ENCODE measurements at regions not wholly inside any gene's neighbourhood (a gene's known extent, or its start where the extent isn't known, plus 50 kb on each side); places are given as distances from the start of the nearest gene placed in this dataset.

GRCh38 chr2:234830853-234831252, 121.0 kb upstream of the SH3BP4 start:
- H3K4me3 Mint-ChIP-seq, result no peak overlapping the region
- H3K4me1 Mint-ChIP-seq (ENCODE audit: low read depth), result no peaks in the 10 kb centered on the region
- H3K36me3 Mint-ChIP-seq (ENCODE audit: low read depth), result no peaks in the 10 kb centered on the region
- H3K27me3 Mint-ChIP-seq, result peaks cover 3% of the 10 kb centered on the region
- no peak overlapping the region for H3K27ac Mint-ChIP-seq
- no peaks in the 10 kb centered on the region for H3K9me3 Mint-ChIP-seq

- Mint-ChIP-seq H3K4me1 (ENCODE audit: low read depth) (no peaks in the 10 kb centered on the region), H3K4me3 (no peak overlapping the region), H3K27ac (no peak overlapping the region), H3K9me3 (no peaks in the 10 kb centered on the region), H3K27me3 (peaks cover 3% of the 10 kb centered on the region), H3K36me3 (ENCODE audit: low read depth) (no peaks in the 10 kb centered on the region)
Observed at GRCh38 chr2:234829074-234829455, 122.8 kb upstream of the SH3BP4 start.

GRCh38 chr2:234828382-234829073, 123.3 kb upstream of the SH3BP4 start:
- Mint-ChIP-seq H3K27ac (no peak overlapping the region), H3K4me3 (no peak overlapping the region), H3K27me3 (peaks cover 3% of the 10 kb centered on the region), H3K4me1 (ENCODE audit: low read depth) (no peaks in the 10 kb centered on the region), H3K36me3 (ENCODE audit: low read depth) (no peaks in the 10 kb centered on the region), H3K9me3 (no peaks in the 10 kb centered on the region)

GRCh38 chr2:234827096-234827860, 124.5 kb upstream of the SH3BP4 start:
- Mint-ChIP-seq H3K36me3 (ENCODE audit: low read depth) (no peaks in the 10 kb centered on the region), H3K4me3 (no peak overlapping the region), H3K27ac (no peak overlapping the region), H3K9me3 (no peaks in the 10 kb centered on the region), H3K4me1 (ENCODE audit: low read depth) (no peaks in the 10 kb centered on the region), H3K27me3 (peaks cover 3% of the 10 kb centered on the region)

- Mint-ChIP-seq H3K27me3 (peaks cover 3% of the 10 kb centered on the region), H3K9me3 (no peaks in the 10 kb centered on the region), H3K4me3 (no peak overlapping the region), H3K27ac (no peak overlapping the region), H3K4me1 (ENCODE audit: low read depth) (no peaks in the 10 kb centered on the region), H3K36me3 (ENCODE audit: low read depth) (no peaks in the 10 kb centered on the region)
Observed at GRCh38 chr2:234826681-234827080, 125.1 kb upstream of the SH3BP4 start.

GRCh38 chr2:234825616-234826015, 126.2 kb upstream of the SH3BP4 start:
- Mint-ChIP-seq H3K27me3 (peaks cover 3% of the 10 kb centered on the region), H3K36me3 (ENCODE audit: low read depth) (no peaks in the 10 kb centered on the region), H3K9me3 (no peaks in the 10 kb centered on the region), H3K4me1 (ENCODE audit: low read depth) (no peaks in the 10 kb centered on the region), H3K27ac (no peak overlapping the region), H3K4me3 (no peak overlapping the region)

GRCh38 chr2:234823877-234824376, 127.9 kb upstream of the SH3BP4 start:
- Mint-ChIP-seq H3K27me3 (peaks cover 3% of the 10 kb centered on the region), H3K4me1 (ENCODE audit: low read depth) (no peaks in the 10 kb centered on the region), H3K4me3 (no peak overlapping the region), H3K27ac (no peak overlapping the region), H3K9me3 (no peaks in the 10 kb centered on the region), H3K36me3 (ENCODE audit: low read depth) (no peaks in the 10 kb centered on the region)

GRCh38 chr2:234823196-234823876, 128.5 kb upstream of the SH3BP4 start:
- no peaks in the 10 kb centered on the region for H3K9me3 Mint-ChIP-seq
- no peaks in the 10 kb centered on the region for H3K36me3 Mint-ChIP-seq (ENCODE audit: low read depth)
- H3K4me3 Mint-ChIP-seq, result no peak overlapping the region
- no peak overlapping the region for H3K27ac Mint-ChIP-seq
- peaks cover 3% of the 10 kb centered on the region for H3K27me3 Mint-ChIP-seq
- no peaks in the 10 kb centered on the region for H3K4me1 Mint-ChIP-seq (ENCODE audit: low read depth)

GRCh38 chr2:234821946-234822475, 129.8 kb upstream of the SH3BP4 start:
- H3K27ac Mint-ChIP-seq, result no peak overlapping the region
- H3K9me3 Mint-ChIP-seq, result no peaks in the 10 kb centered on the region
- H3K36me3 Mint-ChIP-seq (ENCODE audit: low read depth), result no peaks in the 10 kb centered on the region
- H3K4me3 Mint-ChIP-seq, result no peak overlapping the region
- no peaks in the 10 kb centered on the region for H3K4me1 Mint-ChIP-seq (ENCODE audit: low read depth)
- H3K27me3 Mint-ChIP-seq, result peaks cover 3% of the 10 kb centered on the region

- H3K27ac Mint-ChIP-seq, result no peak overlapping the region
- H3K27me3 Mint-ChIP-seq, result no peaks in the 10 kb centered on the region
- H3K36me3 Mint-ChIP-seq (ENCODE audit: low read depth), result no peaks in the 10 kb centered on the region
- H3K4me3 Mint-ChIP-seq, result no peak overlapping the region
- no peaks in the 10 kb centered on the region for H3K9me3 Mint-ChIP-seq
- no peaks in the 10 kb centered on the region for H3K4me1 Mint-ChIP-seq (ENCODE audit: low read depth)
Observed at GRCh38 chr2:234818937-234819336, 132.9 kb upstream of the SH3BP4 start.

GRCh38 chr2:234816491-234816890, 135.3 kb upstream of the SH3BP4 start:
- no peaks in the 10 kb centered on the region for H3K4me1 Mint-ChIP-seq (ENCODE audit: low read depth)
- H3K36me3 Mint-ChIP-seq (ENCODE audit: low read depth), result no peaks in the 10 kb centered on the region
- H3K27me3 Mint-ChIP-seq, result peaks cover 10% of the 10 kb centered on the region
- no peaks in the 10 kb centered on the region for H3K9me3 Mint-ChIP-seq
- no peak overlapping the region for H3K27ac Mint-ChIP-seq
- no peak overlapping the region for H3K4me3 Mint-ChIP-seq

GRCh38 chr2:234816056-234816455, 135.8 kb upstream of the SH3BP4 start:
- H3K4me3 Mint-ChIP-seq, result no peak overlapping the region
- no peak overlapping the region for H3K27ac Mint-ChIP-seq
- no peaks in the 10 kb centered on the region for H3K9me3 Mint-ChIP-seq
- H3K4me1 Mint-ChIP-seq (ENCODE audit: low read depth), result no peaks in the 10 kb centered on the region
- H3K27me3 Mint-ChIP-seq, result peaks cover 10% of the 10 kb centered on the region
- no peaks in the 10 kb centered on the region for H3K36me3 Mint-ChIP-seq (ENCODE audit: low read depth)

- H3K4me3 Mint-ChIP-seq, result no peak overlapping the region
- peaks cover 10% of the 10 kb centered on the region for H3K27me3 Mint-ChIP-seq
- no peaks in the 10 kb centered on the region for H3K9me3 Mint-ChIP-seq
Observed at GRCh38 chr2:234814374-234814773, 137.4 kb upstream of the SH3BP4 start.

GRCh38 chr2:234812851-234813250, 139.0 kb upstream of the SH3BP4 start:
- Mint-ChIP-seq H3K27ac (no peak overlapping the region), H3K9me3 (no peaks in the 10 kb centered on the region), H3K4me3 (no peak overlapping the region), H3K36me3 (ENCODE audit: low read depth) (no peaks in the 10 kb centered on the region), H3K27me3 (peaks cover 10% of the 10 kb centered on the region), H3K4me1 (ENCODE audit: low read depth) (no peaks in the 10 kb centered on the region)

More at GRCh38 chr2:234814374-234814773, 137.4 kb upstream of the SH3BP4 start:
- no peaks in the 10 kb centered on the region for H3K36me3 Mint-ChIP-seq (ENCODE audit: low read depth)
- H3K4me1 Mint-ChIP-seq (ENCODE audit: low read depth), result no peaks in the 10 kb centered on the region
- no peak overlapping the region for H3K27ac Mint-ChIP-seq

GRCh38 chr2:234808907-234809306, 142.9 kb upstream of the SH3BP4 start:
- peaks cover 10% of the 10 kb centered on the region for H3K27me3 Mint-ChIP-seq
- H3K9me3 Mint-ChIP-seq, result no peaks in the 10 kb centered on the region
- no peak overlapping the region for H3K27ac Mint-ChIP-seq
- no peaks in the 10 kb centered on the region for H3K36me3 Mint-ChIP-seq (ENCODE audit: low read depth)
- H3K4me3 Mint-ChIP-seq, result no peak overlapping the region
- no peaks in the 10 kb centered on the region for H3K4me1 Mint-ChIP-seq (ENCODE audit: low read depth)

Data from stimulated activated naive CD8-positive, alpha-beta T cell treated with anti-CD3 and anti-CD28 coated beads, Interleukin-15, Interleukin-2, amounts not matched to agents 100 ng/mL and 50 ng/mL, for 24 hours (primary cell).